SW 1271 (cell line): ENCODE measurements at regions not wholly inside any gene's neighbourhood (a gene's known extent, or its start where the extent isn't known, plus 50 kb on each side); places are given as distances from the start of the nearest gene placed in this dataset.
"Not testable (repeated sequence)": the region's sequence is repeated elsewhere in the genome, so short reads cannot be mapped to it uniquely, and the experiment has no call there.

Experiments used
- DNase-seq, 2 experiments: peaks; one replicate each; lab custom pipeline; 2025; lab: John Stamatoyannopoulos, UW

- no peak for DNase-seq
These were observed 420.9 kb upstream of the MGMT start for GRCh38 chr10:129046065-129046681.

GRCh38 chr10:129046962-129047361 is 420.1 kb upstream of the MGMT start:
- no peak for DNase-seq

GRCh38 chr10:129047600-129047999 is 419.4 kb upstream of the MGMT start:
- no peak for DNase-seq

GRCh38 chr10:129048513-129048912 is 418.5 kb upstream of the MGMT start:
- DNase-seq = no peak

- DNase-seq = no peak
These were observed 417.5 kb upstream of the MGMT start for GRCh38 chr10:129049501-129049900.

GRCh38 chr10:129055225-129055624 is 411.8 kb upstream of the MGMT start:
- no peak for DNase-seq

GRCh38 chr10:129055986-129056385 is 411.1 kb upstream of the MGMT start:
- DNase-seq = no peak

GRCh38 chr10:129056734-129057689 is 410.0 kb upstream of the MGMT start:
- no peak for DNase-seq

- no peak for DNase-seq
These were observed 409.0 kb upstream of the MGMT start for GRCh38 chr10:129057856-129058663.

GRCh38 chr10:129058664-129059155 is 408.3 kb upstream of the MGMT start:
- DNase-seq = no peak

- DNase-seq = no peak
These were observed 407.1 kb upstream of the MGMT start for GRCh38 chr10:129059977-129060376.

- DNase-seq = no peak
These were observed 403.8 kb upstream of the MGMT start for GRCh38 chr10:129063212-129063611.

- no peak for DNase-seq
These were observed 403.2 kb upstream of the MGMT start for GRCh38 chr10:129063877-129064276.

GRCh38 chr10:129066529-129066928 is 400.5 kb upstream of the MGMT start:
- not testable (repeated sequence) for DNase-seq

- not testable (repeated sequence) for DNase-seq
These were observed 395.6 kb upstream of the MGMT start for GRCh38 chr10:129071411-129071810.

GRCh38 chr10:129074939-129075338 is 392.1 kb upstream of the MGMT start:
- no peak for DNase-seq

- no peak for DNase-seq
These were observed 391.5 kb upstream of the MGMT start for GRCh38 chr10:129075508-129075907.

- no peak for DNase-seq
These were observed 391.1 kb upstream of the MGMT start for GRCh38 chr10:129075927-129076326.

GRCh38 chr10:129078346-129078745 is 388.7 kb upstream of the MGMT start:
- DNase-seq = no peak

GRCh38 chr10:129078746-129079145 is 388.3 kb upstream of the MGMT start:
- DNase-seq = no peak

GRCh38 chr10:129079705-129080104 is 387.3 kb upstream of the MGMT start:
- DNase-seq = no peak

GRCh38 chr10:129085811-129086210 is 381.2 kb upstream of the MGMT start:
- DNase-seq = no peak
